OCI-LY3 (cell line): ENCODE measurements at regions not wholly inside any gene's neighbourhood (a gene's known extent, or its start where the extent isn't known, plus 50 kb on each side); places are given as distances from the start of the nearest gene placed in this dataset.

Experiments
- EZH2phosphoT487 ChIP-seq: fragments of 200-600 bp; shearing (Covaris generic); IDR thresholded peaks from 2 replicates; pipeline ENCODE4 v1.6.1; 2018; ENCODE audit warnings: antibody characterized with exemption, mixed run types, low read depth
- TF ChIP-seq, protein P1 (sequence below): fragments of 200-600, 300-600 bp; sonication (generic); IDR thresholded peaks from 2 replicates; pipeline ENCODE4 v1.5.1; 2014; ENCODE audit warnings: antibody characterized with exemption, low read length, low read depth

DNA sequence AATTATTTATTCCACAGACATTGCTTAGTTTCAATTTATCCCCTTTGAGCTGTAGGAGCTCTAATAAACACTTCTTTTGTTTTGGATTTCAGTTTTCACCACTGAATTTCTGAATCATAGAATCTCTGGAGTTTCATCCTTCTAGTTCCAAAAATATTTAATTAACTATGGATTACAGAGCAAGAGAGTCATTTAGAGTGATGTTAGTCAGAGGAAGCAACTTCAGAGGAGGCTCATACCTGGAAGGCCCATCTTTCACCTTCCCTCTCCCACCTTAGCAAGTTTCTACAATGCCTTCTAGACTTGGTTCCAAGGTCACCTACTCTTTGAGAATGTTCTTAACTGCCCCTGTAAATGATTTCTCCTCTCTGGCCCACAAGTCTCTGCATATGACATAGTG is 353.2 kb downstream of the SPRY2 start:
- TF ChIP-seq, protein P1, sequence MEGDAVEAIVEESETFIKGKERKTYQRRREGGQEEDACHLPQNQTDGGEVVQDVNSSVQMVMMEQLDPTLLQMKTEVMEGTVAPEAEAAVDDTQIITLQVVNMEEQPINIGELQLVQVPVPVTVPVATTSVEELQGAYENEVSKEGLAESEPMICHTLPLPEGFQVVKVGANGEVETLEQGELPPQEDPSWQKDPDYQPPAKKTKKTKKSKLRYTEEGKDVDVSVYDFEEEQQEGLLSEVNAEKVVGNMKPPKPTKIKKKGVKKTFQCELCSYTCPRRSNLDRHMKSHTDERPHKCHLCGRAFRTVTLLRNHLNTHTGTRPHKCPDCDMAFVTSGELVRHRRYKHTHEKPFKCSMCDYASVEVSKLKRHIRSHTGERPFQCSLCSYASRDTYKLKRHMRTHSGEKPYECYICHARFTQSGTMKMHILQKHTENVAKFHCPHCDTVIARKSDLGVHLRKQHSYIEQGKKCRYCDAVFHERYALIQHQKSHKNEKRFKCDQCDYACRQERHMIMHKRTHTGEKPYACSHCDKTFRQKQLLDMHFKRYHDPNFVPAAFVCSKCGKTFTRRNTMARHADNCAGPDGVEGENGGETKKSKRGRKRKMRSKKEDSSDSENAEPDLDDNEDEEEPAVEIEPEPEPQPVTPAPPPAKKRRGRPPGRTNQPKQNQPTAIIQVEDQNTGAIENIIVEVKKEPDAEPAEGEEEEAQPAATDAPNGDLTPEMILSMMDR, result no peak
- no peak for TF ChIP-seq EZH2phosphoT487
